Neural crest cell (in vitro differentiated cells): ENCODE measurements at regions not wholly inside any gene's neighbourhood (a gene's known extent, or its start where the extent isn't known, plus 50 kb on each side); places are given as distances from the start of the nearest gene placed in this dataset.

Experiments
- DNase-seq: peaks from one replicate; pipeline ENCODE4 v3.0.0; 2021; ENCODE audit warnings: low read depth, mixed read lengths, low spot score
- H3K27ac Mint-ChIP-seq: one replicate; pipeline ENCODE4 v1.8.0; 2021; ENCODE audit warnings: mild to moderate bottlenecking, mixed read lengths; ENCODE audit not compliant: unreplicated experiment
- H3K27me3 Mint-ChIP-seq: 2 replicates; pipeline ENCODE4 v1.8.0; 2021; ENCODE audit warnings: low read depth, mild to moderate bottlenecking, mixed read lengths
- H3K36me3 Mint-ChIP-seq: 2 replicates; pipeline ENCODE4 v1.8.0; 2021; ENCODE audit warnings: low read depth, mild to moderate bottlenecking, mixed read lengths
- H3K4me1 Mint-ChIP-seq: 2 replicates; pipeline ENCODE4 v1.8.0; 2021; ENCODE audit warnings: mixed read lengths
- H3K4me3 Mint-ChIP-seq: one replicate; pipeline ENCODE4 v1.8.0; 2021; ENCODE audit warnings: mild to moderate bottlenecking, mixed read lengths
- H3K9me3 Mint-ChIP-seq: 2 replicates; pipeline ENCODE4 v1.8.0; 2021; ENCODE audit warnings: mixed read lengths
- CTCF ChIP-seq: fragments of 200-600 bp; sonication (generic); conservative IDR thresholded peaks from 2 replicates; pipeline ENCODE4 v1.5.0; 2021; ENCODE audit warnings: antibody characterized with exemption, mild to moderate bottlenecking

- Mint-ChIP-seq H3K27ac (no peak overlapping the region), H3K4me1 (peaks cover 10% of the 10 kb centered on the region), H3K36me3 (peaks cover 3% of the 10 kb centered on the region), H3K27me3 (peaks cover 4% of the 10 kb centered on the region), H3K4me3 (no peak overlapping the region), H3K9me3 (peaks cover 5% of the 10 kb centered on the region)
- no peak for TF ChIP-seq CTCF
- no peak for DNase-seq
Measured at GRCh38 chr6:193180-193579, 99.1 kb upstream of the DUSP22 start.

- Mint-ChIP-seq H3K27me3 (peaks cover 4% of the 10 kb centered on the region), H3K27ac (no peak overlapping the region), H3K36me3 (peaks cover 3% of the 10 kb centered on the region), H3K4me3 (no peak overlapping the region), H3K9me3 (peaks cover 5% of the 10 kb centered on the region), H3K4me1 (peaks cover 8% of the 10 kb centered on the region)
- no peak for DNase-seq
- no peak for TF ChIP-seq CTCF
Measured at GRCh38 chr6:193773-194310, 98.4 kb upstream of the DUSP22 start.

- Mint-ChIP-seq H3K27ac (no peak overlapping the region), H3K9me3 (peaks cover 5% of the 10 kb centered on the region), H3K4me3 (no peak overlapping the region), H3K4me1 (no peaks in the 10 kb centered on the region), H3K36me3 (peaks cover 3% of the 10 kb centered on the region), H3K27me3 (peaks cover 4% of the 10 kb centered on the region)
- no peak for TF ChIP-seq CTCF
- no peak for DNase-seq
Measured at GRCh38 chr6:195861-196360, 96.4 kb upstream of the DUSP22 start.

- Mint-ChIP-seq H3K9me3 (peaks cover 5% of the 10 kb centered on the region), H3K4me3 (no peak overlapping the region), H3K27ac (no peak overlapping the region), H3K27me3 (peaks cover 4% of the 10 kb centered on the region), H3K4me1 (no peaks in the 10 kb centered on the region), H3K36me3 (peaks cover 3% of the 10 kb centered on the region)
- no peak for TF ChIP-seq CTCF
- DNase-seq = no peak
Measured at GRCh38 chr6:196543-196942, 95.7 kb upstream of the DUSP22 start.

- Mint-ChIP-seq H3K9me3 (peaks cover 2% of the 10 kb centered on the region), H3K36me3 (no peaks in the 10 kb centered on the region), H3K4me1 (no peaks in the 10 kb centered on the region), H3K27me3 (no peaks in the 10 kb centered on the region), H3K4me3 (no peak overlapping the region), H3K27ac (no peak overlapping the region)
- TF ChIP-seq CTCF = no peak
- DNase-seq = no peak
Measured at GRCh38 chr6:203661-204060, 88.6 kb upstream of the DUSP22 start.
